Coronary artery (tissue), 2 donors: ENCODE measurements at regions not wholly inside any gene's neighbourhood (a gene's known extent, or its start where the extent isn't known, plus 50 kb on each side); places are given as distances from the start of the nearest gene placed in this dataset.

ENCODE experiments used
- DNase-seq: peaks from one replicate; pipeline ENCODE4 v3.0.0-alpha.2; 2017; ENCODE audit warnings: low spot score
- H3K27ac ChIP-seq, 2 donors: fragments of 200-600 bp; sonication (generic); one replicate each; pipeline ENCODE4 v1.5.1; 2016 to 2019
- H3K4me3 ChIP-seq: fragments of 200-600 bp; sonication (generic); 2 replicates; pipeline ENCODE4 v1.5.1; 2016; ENCODE audit warnings: mild to moderate bottlenecking, moderate library complexity
- TF ChIP-seq, protein P1 (sequence below): fragments of 200-600 bp; sonication (generic); IDR thresholded peaks from one replicate; pipeline ENCODE4 v1.5.1; 2019; ENCODE audit warnings: antibody characterized with exemption

DNA sequence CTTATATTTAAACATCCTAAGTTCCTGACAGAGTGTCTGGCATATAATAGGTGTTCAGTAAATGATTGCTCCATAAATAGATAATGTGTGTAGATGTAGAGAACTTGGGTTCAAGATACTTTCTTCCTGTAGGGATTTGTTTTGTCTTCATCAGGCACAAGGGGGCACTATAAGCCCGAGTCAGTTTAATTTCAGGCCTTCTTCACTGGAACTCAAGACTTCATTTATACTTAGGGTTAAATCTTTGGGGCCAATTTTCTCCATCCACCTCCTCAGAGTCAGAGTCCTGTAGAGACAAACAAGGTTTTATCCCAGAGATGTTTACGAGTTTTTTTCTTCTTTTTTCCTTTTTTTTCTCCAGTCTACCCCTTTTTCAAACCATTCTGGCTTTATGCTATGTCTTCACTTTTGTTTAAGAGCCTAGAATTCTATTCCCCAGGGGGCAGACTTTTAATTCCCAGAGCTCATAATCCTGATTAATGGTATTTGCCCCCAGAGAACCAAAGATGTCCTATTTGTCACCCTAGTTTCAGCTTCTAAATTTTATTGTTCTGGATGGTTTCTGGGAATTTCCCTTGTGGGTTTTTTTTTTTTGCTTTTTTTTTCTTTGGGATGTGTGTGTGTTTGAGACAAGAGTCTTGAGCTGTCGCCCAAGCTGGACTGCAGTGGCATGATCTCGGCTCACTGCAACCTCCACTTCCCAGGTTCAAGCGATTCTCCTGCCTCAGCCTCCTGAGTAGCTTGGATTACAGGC lies 88.4 kb downstream of the HFE start:
- DNase-seq: no peak
- no peak overlapping the region for H3K27ac ChIP-seq
- TF ChIP-seq, protein P1, sequence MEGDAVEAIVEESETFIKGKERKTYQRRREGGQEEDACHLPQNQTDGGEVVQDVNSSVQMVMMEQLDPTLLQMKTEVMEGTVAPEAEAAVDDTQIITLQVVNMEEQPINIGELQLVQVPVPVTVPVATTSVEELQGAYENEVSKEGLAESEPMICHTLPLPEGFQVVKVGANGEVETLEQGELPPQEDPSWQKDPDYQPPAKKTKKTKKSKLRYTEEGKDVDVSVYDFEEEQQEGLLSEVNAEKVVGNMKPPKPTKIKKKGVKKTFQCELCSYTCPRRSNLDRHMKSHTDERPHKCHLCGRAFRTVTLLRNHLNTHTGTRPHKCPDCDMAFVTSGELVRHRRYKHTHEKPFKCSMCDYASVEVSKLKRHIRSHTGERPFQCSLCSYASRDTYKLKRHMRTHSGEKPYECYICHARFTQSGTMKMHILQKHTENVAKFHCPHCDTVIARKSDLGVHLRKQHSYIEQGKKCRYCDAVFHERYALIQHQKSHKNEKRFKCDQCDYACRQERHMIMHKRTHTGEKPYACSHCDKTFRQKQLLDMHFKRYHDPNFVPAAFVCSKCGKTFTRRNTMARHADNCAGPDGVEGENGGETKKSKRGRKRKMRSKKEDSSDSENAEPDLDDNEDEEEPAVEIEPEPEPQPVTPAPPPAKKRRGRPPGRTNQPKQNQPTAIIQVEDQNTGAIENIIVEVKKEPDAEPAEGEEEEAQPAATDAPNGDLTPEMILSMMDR: no peak
- no peak overlapping the region for H3K4me3 ChIP-seq

DNA sequence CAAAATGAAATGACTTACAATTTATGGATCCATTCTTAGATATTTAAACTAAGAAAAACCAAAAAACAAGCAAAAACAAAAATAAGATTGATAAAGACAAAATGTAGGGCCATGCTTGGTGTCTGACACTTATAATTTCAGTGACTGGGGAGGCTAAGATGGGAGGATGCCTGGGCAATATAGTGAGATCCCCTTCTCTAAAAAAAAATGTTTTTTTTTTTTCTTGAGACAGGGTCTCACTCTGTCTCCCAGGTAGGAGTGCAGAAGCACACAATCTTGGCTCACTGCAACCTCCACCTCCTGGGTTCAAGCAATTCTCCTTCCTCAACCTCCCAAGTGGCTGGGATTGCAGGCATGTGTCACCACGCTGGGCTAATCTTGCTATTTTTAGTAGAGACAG lies 92.4 kb downstream of the HFE start:
- Histone ChIP-seq H3K4me3 (no peak overlapping the region), H3K27ac (no peak overlapping the region)
- no peak for DNase-seq
- TF ChIP-seq, protein P1: no peak

DNA sequence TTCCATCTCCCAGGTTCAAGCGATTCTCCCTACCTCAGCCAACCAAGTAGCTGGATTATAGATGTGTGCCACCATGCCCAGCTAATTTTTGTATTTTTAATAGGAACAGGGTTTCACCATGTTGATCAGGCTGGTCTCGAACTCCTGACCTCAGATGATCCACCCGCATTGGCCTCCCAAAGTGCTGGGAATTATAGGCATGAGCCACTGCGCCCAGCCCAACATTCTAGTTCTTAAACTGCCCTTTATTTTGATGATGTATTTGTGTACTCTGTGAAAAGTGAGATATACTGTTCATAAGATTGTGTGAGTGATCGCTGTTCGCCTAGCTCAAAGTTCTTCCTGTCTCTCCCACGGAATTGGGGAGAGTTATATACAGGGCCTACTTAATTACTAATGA lies 93.1 kb downstream of the HFE start:
- no peak for DNase-seq
- TF ChIP-seq, protein P1: no peak
- no peak overlapping the region for H3K27ac ChIP-seq
- no peak overlapping the region for H3K4me3 ChIP-seq

DNA sequence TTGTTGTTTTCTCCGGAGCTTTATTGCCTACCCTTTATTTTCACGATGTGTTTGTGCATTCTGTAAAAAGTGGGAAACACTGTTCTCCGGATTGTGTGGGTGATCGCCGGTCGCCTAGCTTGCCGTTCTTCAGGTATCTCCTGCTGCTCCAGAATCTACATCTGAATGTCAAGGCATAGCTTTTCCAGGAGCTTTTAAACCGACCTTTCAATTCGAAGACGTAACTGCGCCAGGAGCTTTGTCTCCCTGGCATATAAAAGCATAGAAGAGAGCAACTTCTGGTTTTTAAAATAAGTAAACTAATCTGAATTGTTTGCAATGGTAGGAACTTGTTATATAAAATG lies 96.0 kb downstream of the HFE start:
- no peak for DNase-seq
- Histone ChIP-seq H3K27ac (peak overlapping the region; percentile 76 to 89), H3K4me3 (peak overlapping the region; percentile 69)
- TF ChIP-seq, protein P1: no peak

DNA sequence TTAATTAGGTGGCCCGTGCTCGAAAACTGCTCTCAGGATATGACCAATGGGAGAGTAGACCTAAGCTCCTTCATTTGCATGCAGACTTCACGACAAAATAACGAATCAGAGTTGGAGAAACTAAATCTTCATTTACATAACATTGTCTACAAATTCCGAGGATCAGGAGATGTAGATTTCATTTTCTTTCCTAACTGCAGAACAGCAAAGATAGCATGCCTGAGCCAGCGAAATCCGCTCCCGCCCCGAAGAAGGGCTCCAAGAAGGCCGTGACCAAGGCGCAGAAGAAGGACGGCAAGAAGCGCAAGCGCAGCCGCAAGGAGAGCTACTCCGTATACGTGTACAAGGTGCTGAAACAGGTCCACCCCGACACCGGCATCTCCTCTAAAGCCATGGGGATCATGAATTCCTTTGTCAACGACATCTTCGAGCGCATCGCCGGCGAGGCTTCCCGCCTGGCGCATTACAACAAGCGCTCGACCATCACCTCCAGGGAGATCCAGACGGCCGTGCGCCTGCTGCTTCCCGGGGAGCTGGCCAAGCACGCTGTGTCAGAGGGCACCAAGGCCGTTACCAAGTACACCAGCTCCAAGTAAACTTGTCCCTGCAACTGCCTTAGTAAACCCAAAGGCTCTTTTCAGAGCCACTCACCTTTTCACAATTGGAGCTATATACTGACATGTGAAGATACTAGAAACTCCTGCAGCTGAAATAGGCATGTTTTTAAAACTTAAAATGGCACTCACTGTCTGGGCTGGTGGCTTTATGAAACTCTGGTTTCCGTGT lies 96.5 kb downstream of the HFE start:
- Histone ChIP-seq H3K27ac (peak overlapping the region; percentile 76 to 89), H3K4me3 (peak overlapping the region; percentile 69)
- peak; percentile 81 for DNase-seq
- TF ChIP-seq, protein P1: no peak

DNA sequence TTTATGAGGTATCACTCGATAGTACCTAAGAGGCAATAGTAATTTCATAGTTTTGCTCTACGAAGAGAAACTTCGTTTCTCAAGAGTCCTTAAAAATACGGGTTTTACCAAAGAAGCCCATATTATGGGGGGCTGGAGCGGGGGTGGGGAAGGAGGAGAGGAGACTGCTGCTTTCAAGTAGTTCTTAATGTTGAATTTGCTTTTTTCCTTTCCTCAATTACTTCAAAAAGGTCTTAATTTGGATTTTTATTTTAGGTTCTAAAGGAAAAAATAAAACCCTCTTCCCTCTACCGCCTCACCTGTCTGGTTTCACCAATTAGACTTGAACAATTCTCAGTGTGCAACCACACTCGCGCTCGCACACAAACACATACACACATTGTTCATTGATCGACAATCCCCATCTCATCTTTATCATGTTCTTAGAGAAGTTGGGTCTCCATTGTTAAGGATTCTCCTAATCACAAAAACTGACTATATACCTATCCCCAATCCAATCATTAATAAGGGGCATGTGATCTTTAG lies 97.2 kb downstream of the HFE start:
- DNase-seq: no peak
- Histone ChIP-seq H3K27ac (peak overlapping the region; percentile 76 to 89), H3K4me3 (peak overlapping the region; percentile 69)
- TF ChIP-seq, protein P1: no peak

DNA sequence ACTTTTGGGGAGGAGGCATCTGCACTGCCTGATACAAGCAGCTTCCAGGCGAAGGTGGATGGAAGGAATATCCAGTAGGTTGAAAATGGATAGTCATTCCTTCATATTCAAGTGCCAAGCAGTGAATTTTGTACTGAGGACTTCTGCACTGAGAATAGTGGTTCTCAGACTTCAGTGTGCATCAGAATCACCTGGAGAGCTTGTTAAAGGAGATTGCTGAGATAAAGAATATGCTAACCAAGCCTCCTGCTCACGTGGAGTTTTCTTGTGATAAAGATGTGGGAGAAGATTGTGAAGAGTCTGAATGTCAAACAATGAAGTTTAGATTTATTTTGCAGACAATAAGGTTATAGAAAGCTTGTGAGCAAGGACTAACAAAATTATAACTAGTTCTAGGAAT lies 97.8 kb downstream of the HFE start:
- no peak overlapping the region for H3K27ac ChIP-seq
- TF ChIP-seq, protein P1: no peak
- H3K4me3 ChIP-seq: no peak overlapping the region
- DNase-seq: no peak
